GM03348 (cell line): ENCODE measurements at regions not wholly inside any gene's neighbourhood (a gene's known extent, or its start where the extent isn't known, plus 50 kb on each side); places are given as distances from the start of the nearest gene placed in this dataset.

Source experiments
- DNase-seq: peaks from one replicate; pipeline ENCODE4 v3.0.0; 2012; ENCODE audit warnings: low spot score

- no peak for DNase-seq
Observed at GRCh38 chr3:111352585-111352984, 189.4 kb upstream of the CD96 start.

GRCh38 chr3:111359261-111360030, 182.6 kb upstream of the CD96 start:
- DNase-seq = no peak

GRCh38 chr3:111362381-111363009, 179.5 kb upstream of the CD96 start:
- DNase-seq = no peak

- DNase-seq = no peak
Observed at GRCh38 chr3:111366515-111366914, 175.5 kb upstream of the CD96 start.

GRCh38 chr3:111368056-111368455, 173.9 kb upstream of the CD96 start:
- DNase-seq = no peak

GRCh38 chr3:111369958-111370357, 172.0 kb upstream of the CD96 start:
- DNase-seq = no peak

GRCh38 chr3:111373239-111373638, 168.8 kb upstream of the CD96 start:
- no peak for DNase-seq

GRCh38 chr3:111373861-111374260, 168.1 kb upstream of the CD96 start:
- no peak for DNase-seq

- no peak for DNase-seq
Observed at GRCh38 chr3:111385971-111386495, 156.0 kb upstream of the CD96 start.

GRCh38 chr3:111392894-111393398, 149.1 kb upstream of the CD96 start:
- no peak for DNase-seq

GRCh38 chr3:111412656-111413055, 129.3 kb upstream of the CD96 start:
- no peak for DNase-seq

GRCh38 chr3:111414531-111414930, 127.5 kb upstream of the CD96 start:
- DNase-seq = no peak

GRCh38 chr3:111415018-111415417, 127.0 kb upstream of the CD96 start:
- DNase-seq = no peak

- DNase-seq = no peak
Observed at GRCh38 chr3:111418391-111418790, 123.6 kb upstream of the CD96 start.

GRCh38 chr3:111428301-111428700, 113.7 kb upstream of the CD96 start:
- no peak for DNase-seq

GRCh38 chr3:111434941-111435622, 106.9 kb upstream of the CD96 start:
- DNase-seq = no peak

GRCh38 chr3:111438283-111438682, 103.7 kb upstream of the CD96 start:
- no peak for DNase-seq

GRCh38 chr3:111454551-111454950, 87.4 kb upstream of the CD96 start:
- DNase-seq = no peak

GRCh38 chr3:111465081-111465670, 76.8 kb upstream of the CD96 start:
- no peak for DNase-seq

- DNase-seq = no peak
Observed at GRCh38 chr3:111470032-111470431, 72.0 kb upstream of the CD96 start.

- DNase-seq = no peak
Observed at GRCh38 chr3:111471831-111472230, 70.2 kb upstream of the CD96 start.

- DNase-seq = no peak
Observed at GRCh38 chr3:111472556-111472955, 69.4 kb upstream of the CD96 start.
